Psoas muscle (tissue), 7 donors: ENCODE measurements at regions not wholly inside any gene's neighbourhood (a gene's known extent, or its start where the extent isn't known, plus 50 kb on each side); places are given as distances from the start of the nearest gene placed in this dataset.

Source experiments
- ATAC-seq, 4 donors: fragments of 200-7000 bp; cut with Tn5 transposase; one replicate each; pipeline ENCODE4 v1.9.1; 2020; ENCODE audit warnings: moderate library complexity in 3 of 4, mild to moderate bottlenecking in 2 of 4
- DNase-seq, 2 donors: peaks; one replicate each; pipeline ENCODE4 v3.0.0-alpha.2; 2020
- H3K27ac ChIP-seq: fragments of 200-600 bp; one replicate; pipeline ENCODE4 v1.8.0; 2022
- H3K27me3 ChIP-seq, 3 donors: fragments of 200-600 bp in 1 of 3; one replicate each; pipeline versions ENCODE4 v1.6.1 to v1.8.0; 2013 to 2022; ENCODE audit warnings: low read length in 2 of 3, mild to moderate bottlenecking in 2 of 3, moderate library complexity in 1 of 3; ENCODE audit not compliant: insufficient read depth in 3 of 3
- H3K36me3 ChIP-seq, 2 donors: fragments of 200-600 bp in 1 of 2; one replicate each; pipeline versions ENCODE4 v1.6.1 to v1.8.0; 2013 to 2022; ENCODE audit warnings: low read depth in 1 of 2, mild to moderate bottlenecking in 1 of 2, moderate library complexity in 1 of 2; ENCODE audit not compliant: insufficient read depth in 1 of 2
- H3K4me1 ChIP-seq: fragments of 200-600 bp; one replicate; pipeline ENCODE4 v1.8.0; 2022
- H3K4me3 ChIP-seq: fragments of 200-600 bp; one replicate; pipeline ENCODE4 v1.8.0; 2022; ENCODE audit warnings: mild to moderate bottlenecking
- H3K9me3 ChIP-seq: fragments of 200-600 bp; one replicate; pipeline ENCODE4 v1.8.0; 2022
- WGBS, 3 donors: extraction: QIAGEN DNeasy Blood & Tissue Kit; methylation state at CpG; one replicate each; pipeline versions ENCODE4 v1.1.6 to v1.1.7; 2013; 5-methylcytosine and 5-hydroxymethylcytosine counted together
- intact Hi-C, 2 donors: fragments of 100-400 bp; cut with DNase I; formaldehyde crosslinking; loops; one replicate each; pipeline versions ENCODE4 v1.11.0 to v1.14.2; 2022
- TF ChIP-seq, protein P1 (sequence below): fragments of 200-600 bp; IDR thresholded peaks from one replicate; pipeline ENCODE4 v1.8.0; 2022; ENCODE audit warnings: antibody characterized with exemption
- donor health status: healthy with polysubstance abuse.
- donor health status: DM: no; HTN: no; CAD: no; lungs with moderate emphysema.
- donor health status: Bipolar disorder and iron deficiency.
- donor health status: healthy.
- donor health status: DM: yes; HTN: yes; CAD: no.
- donor health status: DM: no; HTN: no; CAD: no.
- donor health status: DM: yes; HTN: yes; CAD: no.

DNA sequence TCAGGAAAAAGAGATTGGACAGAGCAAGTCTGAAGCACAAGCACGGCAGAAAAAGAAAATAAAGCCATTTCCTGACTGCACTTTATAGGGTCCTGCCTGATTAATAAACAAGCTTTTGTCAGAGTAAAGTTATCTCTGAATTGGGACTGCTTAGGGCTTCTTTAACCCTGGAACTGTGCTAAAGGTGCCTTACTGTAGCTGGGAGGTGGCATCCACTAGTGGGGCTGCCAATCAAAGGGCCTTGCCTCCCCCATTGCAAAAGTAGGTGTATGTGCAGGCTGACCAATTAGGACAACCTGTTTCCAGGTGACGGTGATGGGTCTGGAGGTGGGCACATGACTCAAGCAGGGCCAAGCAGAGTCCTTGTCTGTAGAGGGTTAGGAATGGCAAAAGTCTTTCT is 57.4 kb upstream of the RAPH1 start:
- H3K27me3 ChIP-seq = no peaks in the 10 kb centered on the region
- H3K4me1 ChIP-seq = no peaks in the 10 kb centered on the region
- no peak overlapping the region for H3K4me3 ChIP-seq
- intact Hi-C loops = no loop called here
- 68 to 84% (median 76%) methylated on average over 2 of the region's 2 CpGs for WGBS, 3 donors
- no peaks in the 10 kb centered on the region for H3K9me3 ChIP-seq
- H3K27ac ChIP-seq = no peak overlapping the region
- ATAC-seq (no peak), DNase-seq (no peak)
- TF ChIP-seq, protein P1, sequence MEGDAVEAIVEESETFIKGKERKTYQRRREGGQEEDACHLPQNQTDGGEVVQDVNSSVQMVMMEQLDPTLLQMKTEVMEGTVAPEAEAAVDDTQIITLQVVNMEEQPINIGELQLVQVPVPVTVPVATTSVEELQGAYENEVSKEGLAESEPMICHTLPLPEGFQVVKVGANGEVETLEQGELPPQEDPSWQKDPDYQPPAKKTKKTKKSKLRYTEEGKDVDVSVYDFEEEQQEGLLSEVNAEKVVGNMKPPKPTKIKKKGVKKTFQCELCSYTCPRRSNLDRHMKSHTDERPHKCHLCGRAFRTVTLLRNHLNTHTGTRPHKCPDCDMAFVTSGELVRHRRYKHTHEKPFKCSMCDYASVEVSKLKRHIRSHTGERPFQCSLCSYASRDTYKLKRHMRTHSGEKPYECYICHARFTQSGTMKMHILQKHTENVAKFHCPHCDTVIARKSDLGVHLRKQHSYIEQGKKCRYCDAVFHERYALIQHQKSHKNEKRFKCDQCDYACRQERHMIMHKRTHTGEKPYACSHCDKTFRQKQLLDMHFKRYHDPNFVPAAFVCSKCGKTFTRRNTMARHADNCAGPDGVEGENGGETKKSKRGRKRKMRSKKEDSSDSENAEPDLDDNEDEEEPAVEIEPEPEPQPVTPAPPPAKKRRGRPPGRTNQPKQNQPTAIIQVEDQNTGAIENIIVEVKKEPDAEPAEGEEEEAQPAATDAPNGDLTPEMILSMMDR = no peak
- H3K36me3 ChIP-seq = no peaks in the 10 kb centered on the region

DNA sequence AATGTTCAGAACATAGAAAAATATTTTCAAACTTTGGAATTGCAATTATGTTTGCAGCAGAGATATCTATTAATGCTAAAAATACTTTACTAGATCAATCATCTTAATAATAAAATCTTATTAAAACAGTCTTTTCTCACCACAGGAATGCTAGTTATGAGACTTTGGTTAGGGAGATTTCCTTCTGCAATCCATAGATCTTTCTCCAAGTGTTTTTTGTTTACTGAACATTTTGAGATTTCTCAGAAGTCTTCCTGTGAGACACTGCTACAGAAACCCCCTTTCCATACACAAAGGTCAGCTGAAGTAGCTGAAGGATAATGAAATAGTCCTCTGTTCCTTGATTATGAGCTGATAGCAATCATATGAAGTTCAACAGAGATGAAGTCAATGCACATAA is 59.4 kb upstream of the RAPH1 start:
- no peak for DNase-seq
- TF ChIP-seq, protein P1 = no peak
- Histone ChIP-seq H3K36me3 (no peaks in the 10 kb centered on the region), H3K4me1 (no peaks in the 10 kb centered on the region), H3K27me3 (no peaks in the 10 kb centered on the region), H3K9me3 (no peaks in the 10 kb centered on the region), H3K4me3 (no peak overlapping the region), H3K27ac (no peak overlapping the region)
- ATAC-seq = no peak
- intact Hi-C loops = no loop called here

DNA sequence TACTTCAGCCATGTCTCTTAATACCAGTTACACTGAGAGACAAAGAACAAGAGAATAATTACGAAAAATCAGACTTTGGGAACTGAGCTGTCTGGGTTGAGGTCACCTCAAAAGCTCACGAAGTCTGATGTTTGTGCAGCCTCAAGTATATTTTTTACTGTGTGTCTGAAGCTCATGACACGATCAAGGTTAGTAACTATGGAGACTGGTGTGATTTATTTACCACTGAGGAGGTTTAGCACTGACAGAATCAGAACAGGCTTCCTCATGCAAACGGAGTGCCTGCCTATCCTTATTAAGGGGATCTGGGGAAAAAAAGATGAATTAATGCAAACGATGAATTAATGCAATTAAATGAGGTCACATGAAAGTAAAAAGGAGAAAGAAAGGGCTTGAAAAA is 61.1 kb upstream of the RAPH1 start:
- TF ChIP-seq, protein P1 = no peak
- H3K4me1 ChIP-seq = no peaks in the 10 kb centered on the region
- DNase-seq (no peak), ATAC-seq (no peak)
- no peaks in the 10 kb centered on the region for H3K9me3 ChIP-seq
- H3K4me3 ChIP-seq = no peak overlapping the region
- 86 to 88% (median 88%) methylated on average over 5 of the region's 5 CpGs for WGBS, 3 donors
- no peak overlapping the region for H3K27ac ChIP-seq
- intact Hi-C loops = no loop called here
- H3K36me3 ChIP-seq = no peaks in the 10 kb centered on the region
- no peaks in the 10 kb centered on the region for H3K27me3 ChIP-seq

DNA sequence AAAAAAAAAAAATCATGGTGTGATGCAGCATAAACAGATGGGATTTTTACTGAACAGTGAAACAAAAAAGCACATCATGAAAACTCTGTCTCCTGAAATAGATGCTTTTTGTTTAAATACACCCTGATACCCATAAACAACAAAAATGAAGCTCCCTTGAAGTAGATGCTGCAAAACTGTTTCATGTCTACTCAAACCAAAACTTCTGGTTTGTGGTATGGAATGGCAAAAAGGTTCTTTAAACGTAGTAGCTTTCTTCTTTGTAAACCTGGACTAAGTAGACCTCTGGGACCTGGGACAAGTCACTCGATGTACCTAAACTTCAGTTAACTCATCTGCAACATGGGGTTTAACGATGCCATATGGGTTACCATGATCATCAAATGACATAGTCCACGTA is 64.4 kb upstream of the RAPH1 start:
- intact Hi-C loops = no loop called here
- no peaks in the 10 kb centered on the region for H3K36me3 ChIP-seq
- H3K27ac ChIP-seq = no peak overlapping the region
- TF ChIP-seq, protein P1 = no peak
- whole genome bisulfite sequencing, 3 donors = 91 to 95% (median 93%) methylated on average over 4 of the region's 4 CpGs
- no peaks in the 10 kb centered on the region for H3K9me3 ChIP-seq
- ATAC-seq = no peak
- no peak for DNase-seq
- no peak overlapping the region for H3K4me3 ChIP-seq
- no peaks in the 10 kb centered on the region for H3K27me3 ChIP-seq
- H3K4me1 ChIP-seq = no peaks in the 10 kb centered on the region

DNA sequence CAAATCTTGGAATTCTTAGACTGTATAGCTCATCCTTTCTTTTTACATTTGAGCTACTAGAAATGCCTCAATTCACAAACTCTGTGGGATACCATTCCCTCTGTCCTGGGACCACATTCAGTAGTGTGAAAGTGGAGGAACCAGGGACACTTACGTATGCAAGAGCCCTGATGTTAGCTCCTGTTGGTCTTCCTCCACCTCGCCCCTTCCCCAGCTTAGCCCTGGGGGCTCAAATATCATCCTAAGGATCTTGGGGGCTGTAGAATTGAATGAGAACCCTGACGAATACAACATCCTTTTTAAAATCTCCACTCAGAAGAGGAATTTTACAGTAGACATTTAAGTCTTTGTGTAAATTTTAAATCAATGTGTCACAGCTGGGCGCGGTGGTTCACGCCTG is 65.2 kb upstream of the RAPH1 start:
- H3K27ac ChIP-seq = no peak overlapping the region
- TF ChIP-seq, protein P1 = no peak
- no peaks in the 10 kb centered on the region for H3K36me3 ChIP-seq
- no peaks in the 10 kb centered on the region for H3K4me1 ChIP-seq
- intact Hi-C loops = no loop called here
- WGBS, 3 donors = 79 to 88% (median 79%) methylated on average over 6 of the region's 6 CpGs
- no peak for ATAC-seq
- no peak for DNase-seq
- no peaks in the 10 kb centered on the region for H3K27me3 ChIP-seq
- H3K4me3 ChIP-seq = no peak overlapping the region
- no peaks in the 10 kb centered on the region for H3K9me3 ChIP-seq
